Thyroid gland (tissue), 4 donors: ENCODE measurements at regions not wholly inside any gene's neighbourhood (a gene's known extent, or its start where the extent isn't known, plus 50 kb on each side); places are given as distances from the start of the nearest gene placed in this dataset.

Experiments used
- CTCF ChIP-seq, 6 experiments: fragments of 200-600 bp in 3 of 6; fragments of 450-650 bp in 3 of 6; sonication (generic) in 3 of 6; IDR thresholded peaks; one replicate each; pipeline ENCODE4 v1.5.1; 2016 to 2019; ENCODE audit warnings: antibody characterized with exemption in 6 of 6, mild to moderate bottlenecking in 2 of 6, inconsistent platforms in 1 of 6, moderate library complexity in 1 of 6
- POLR2A ChIP-seq, 2 donors: fragments of 450-650 bp; IDR thresholded peaks; one replicate each; pipeline ENCODE4 v1.6.1; 2017; ENCODE audit warnings: antibody characterized with exemption in 2 of 2, mild to moderate bottlenecking in 2 of 2, moderate library complexity in 1 of 2

- TF ChIP-seq POLR2A (IDR thresholded peaks at IDR 0.05) (no peak), CTCF (IDR thresholded peaks at IDR 0.05) (no peak)
These were observed 393.7 kb upstream of the CPEB2 start for GRCh38 chr4:14608630-14609029.
